CD14-positive monocyte (primary cell): ENCODE measurements at regions not wholly inside any gene's neighbourhood (a gene's known extent, or its start where the extent isn't known, plus 50 kb on each side); places are given as distances from the start of the nearest gene placed in this dataset.

Experiments
- DNase-seq, 3 donors: peaks; one replicate each; pipeline ENCODE4 v3.0.0-alpha.2; 2011 to 2022
- H2AFZ ChIP-seq: 2 replicates; pipeline ENCODE4 v1.6.0; 2012; ENCODE audit warnings: mild to moderate bottlenecking, low read depth, low read length, inconsistent platforms; ENCODE audit not compliant: insufficient read depth, poor library complexity, severe bottlenecking
- H3K27ac ChIP-seq, 2 donors: 1 replicate in 1 of 2; 2 replicates in 1 of 2; pipeline ENCODE4 v1.5.1; 2012 to 2013; ENCODE audit warnings: low read length in 2 of 2, control low read depth in 1 of 2, inconsistent platforms in 1 of 2, low read depth in 1 of 2, mild to moderate bottlenecking in 1 of 2
- H3K27me3 ChIP-seq, 2 donors: one replicate each; pipeline versions ENCODE4 v1.6.0 to v1.6.1; 2011 to 2013; ENCODE audit warnings: low read length in 2 of 2; ENCODE audit not compliant: control insufficient read depth in 2 of 2, insufficient read depth in 2 of 2
- H3K36me3 ChIP-seq, 2 donors: replicated peaks in 1 of 2; 1 replicate in 1 of 2; 2 replicates in 1 of 2; pipeline versions ENCODE4 v1.5.1 to v1.6.1; 2012 to 2013; ENCODE audit warnings: low read length in 2 of 2, control low read depth in 1 of 2, inconsistent platforms in 1 of 2, mild to moderate bottlenecking in 1 of 2; ENCODE audit not compliant: insufficient read depth in 2 of 2, control insufficient read depth in 1 of 2
- H3K4me1 ChIP-seq, 2 donors: 1 replicate in 1 of 2; 2 replicates in 1 of 2; pipeline versions ENCODE4 v1.5.1 to v1.6.1; 2012 to 2013; ENCODE audit warnings: low read length in 2 of 2, control low read depth in 1 of 2, inconsistent platforms in 1 of 2, mild to moderate bottlenecking in 1 of 2, moderate library complexity in 1 of 2; ENCODE audit not compliant: insufficient read depth in 2 of 2, control insufficient read depth in 1 of 2
- H3K4me2 ChIP-seq: replicated peaks from 2 replicates; pipeline ENCODE3; 2012; ENCODE audit warnings: low read length, moderate library complexity, mild to moderate bottlenecking; ENCODE audit not compliant: poor library complexity, severe bottlenecking; ENCODE audit errors: extremely low read depth
- H3K4me3 ChIP-seq, 3 experiments: fragments of 200-600 bp in 1 of 3; sonication (generic) in 1 of 3; replicated peaks in 1 of 3; 1 replicate in 2 of 3; 2 replicates in 1 of 3; pipeline ENCODE4 v1.5.1; 2011 to 2013; ENCODE audit warnings: low read length in 3 of 3, mild to moderate bottlenecking in 3 of 3, control low read depth in 2 of 3, low read depth in 2 of 3, inconsistent platforms in 1 of 3, moderate library complexity in 1 of 3
- H3K79me2 ChIP-seq: 2 replicates; pipeline ENCODE4 v1.6.0; 2012; ENCODE audit warnings: mild to moderate bottlenecking, control low read depth, inconsistent platforms, low read length, moderate library complexity; ENCODE audit not compliant: insufficient read depth
- H3K9ac ChIP-seq: 2 replicates; pipeline ENCODE4 v1.6.0; 2017; ENCODE audit warnings: low read length, mild to moderate bottlenecking; ENCODE audit not compliant: insufficient read depth, poor library complexity, severe bottlenecking
- H3K9me3 ChIP-seq, 2 donors: replicated peaks in 1 of 2; 1 replicate in 1 of 2; 2 replicates in 1 of 2; pipeline versions ENCODE4 v1.5.1 to v1.6.1; 2012 to 2013; ENCODE audit warnings: low read length in 2 of 2, control low read depth in 1 of 2; ENCODE audit not compliant: control insufficient read depth in 1 of 2, insufficient read depth in 1 of 2
- H4K20me1 ChIP-seq: 2 replicates; pipeline ENCODE4 v1.6.0; 2012; ENCODE audit warnings: mild to moderate bottlenecking, low read length, control low read depth, moderate library complexity; ENCODE audit not compliant: insufficient read depth
- H3K27ac Mint-ChIP-seq, 7 donors: one replicate each; pipeline ENCODE4 v1.8.0; 2020; ENCODE audit warnings: mild to moderate bottlenecking in 7 of 7, mixed read lengths in 7 of 7, moderate library complexity in 6 of 7, inconsistent platforms in 2 of 7
- H3K27me3 Mint-ChIP-seq, 3 donors: one replicate each; pipeline ENCODE4 v1.8.0; 2021 to 2022; ENCODE audit warnings: low read depth in 3 of 3, mild to moderate bottlenecking in 3 of 3, mixed read lengths in 3 of 3, moderate library complexity in 3 of 3, inconsistent platforms in 1 of 3
- H3K36me3 Mint-ChIP-seq, 2 donors: one replicate each; pipeline ENCODE4 v1.8.0; 2020; ENCODE audit warnings: mixed read lengths in 2 of 2, inconsistent platforms in 1 of 2, mild to moderate bottlenecking in 1 of 2
- H3K4me1 Mint-ChIP-seq: one replicate; pipeline ENCODE4 v1.8.0; 2020; ENCODE audit warnings: mild to moderate bottlenecking, mixed read lengths
- H3K4me3 Mint-ChIP-seq, 2 donors: one replicate each; pipeline ENCODE4 v1.8.0; 2020; ENCODE audit warnings: mild to moderate bottlenecking in 2 of 2, mixed read lengths in 2 of 2, moderate library complexity in 1 of 2
- H3K9me3 Mint-ChIP-seq, 7 donors: one replicate each; pipeline ENCODE4 v1.8.0; 2020 to 2022; ENCODE audit warnings: mixed read lengths in 7 of 7, mild to moderate bottlenecking in 6 of 7, moderate library complexity in 6 of 7, inconsistent platforms in 2 of 7
- WGBS: methylation state at CpG from one replicate; pipeline ENCODE4 v1.1.5; 2013; ENCODE audit warnings: missing lambda C conversion rate; ENCODE audit not compliant: insufficient coverage; 5-methylcytosine and 5-hydroxymethylcytosine counted together
- intact Hi-C, 2 donors: fragments of 100-400 bp; cut with micrococcal nuclease; formaldehyde crosslinking; loops; one replicate each; pipeline versions ENCODE4 v1.15.0 to v1.15.1; 2023
- TF ChIP-seq, protein P1 (sequence below): fragments of 200-600 bp; IDR thresholded peaks from one replicate; pipeline ENCODE4 v1.8.0; 2022; ENCODE audit warnings: antibody characterized with exemption, mild to moderate bottlenecking

DNA sequence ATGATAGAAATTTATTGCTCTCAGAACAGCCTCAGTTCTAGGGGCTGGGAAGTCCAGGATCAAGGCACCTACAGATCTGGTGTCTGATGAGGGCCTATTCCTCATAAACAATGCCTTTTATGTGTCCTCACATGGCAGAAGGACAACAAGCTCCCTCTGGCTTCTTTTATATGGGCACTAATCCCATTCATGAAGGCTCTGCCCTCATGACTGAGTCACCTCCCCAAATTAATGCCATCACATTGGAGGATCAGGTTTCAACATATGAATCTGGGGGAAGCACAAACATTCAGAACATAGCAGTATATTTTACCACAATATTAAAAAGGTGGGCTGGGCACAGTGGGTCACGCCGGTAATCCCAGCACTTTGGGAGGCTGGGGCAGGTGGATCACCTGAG, 58.5 kb upstream of the CCN6 start:
- Histone ChIP-seq H3K27me3 (no peaks in the 10 kb centered on the region), H3K9ac (no peak overlapping the region), H4K20me1 (no peaks in the 10 kb centered on the region), H3K27ac (no peak overlapping the region), H2AFZ (no peak overlapping the region), H3K4me1 (peaks cover 21 to 29% of the 10 kb centered on the region in 2 donors), H3K4me2 (no peak overlapping the region), H3K4me3 (no peak overlapping the region), H3K9me3 (no peaks in the 10 kb centered on the region), H3K79me2 (no peaks in the 10 kb centered on the region), H3K36me3 (no peaks in the 10 kb centered on the region)
- intact Hi-C loops = loop anchor here (5.0 to 10.0 kb wide), 3 partner anchors 51 to 123 kb away; partner anchors contain the start of gene FYN (in 2 of the 2)
- Mint-ChIP-seq H3K9me3 (no peaks in the 10 kb centered on the region), H3K27me3 (peaks cover 0 to 2% (median 2%) of the 10 kb centered on the region in 3 donors), H3K27ac (no peak overlapping the region), H3K4me3 (no peak overlapping the region), H3K4me1 (peaks cover 34% of the 10 kb centered on the region), H3K36me3 (no peaks in the 10 kb centered on the region)
- peak in 1 of 3 donors; percentile 57 for DNase-seq
- WGBS = no CpG with 5 or more reads among the region's 2 CpGs
- TF ChIP-seq, protein P1, sequence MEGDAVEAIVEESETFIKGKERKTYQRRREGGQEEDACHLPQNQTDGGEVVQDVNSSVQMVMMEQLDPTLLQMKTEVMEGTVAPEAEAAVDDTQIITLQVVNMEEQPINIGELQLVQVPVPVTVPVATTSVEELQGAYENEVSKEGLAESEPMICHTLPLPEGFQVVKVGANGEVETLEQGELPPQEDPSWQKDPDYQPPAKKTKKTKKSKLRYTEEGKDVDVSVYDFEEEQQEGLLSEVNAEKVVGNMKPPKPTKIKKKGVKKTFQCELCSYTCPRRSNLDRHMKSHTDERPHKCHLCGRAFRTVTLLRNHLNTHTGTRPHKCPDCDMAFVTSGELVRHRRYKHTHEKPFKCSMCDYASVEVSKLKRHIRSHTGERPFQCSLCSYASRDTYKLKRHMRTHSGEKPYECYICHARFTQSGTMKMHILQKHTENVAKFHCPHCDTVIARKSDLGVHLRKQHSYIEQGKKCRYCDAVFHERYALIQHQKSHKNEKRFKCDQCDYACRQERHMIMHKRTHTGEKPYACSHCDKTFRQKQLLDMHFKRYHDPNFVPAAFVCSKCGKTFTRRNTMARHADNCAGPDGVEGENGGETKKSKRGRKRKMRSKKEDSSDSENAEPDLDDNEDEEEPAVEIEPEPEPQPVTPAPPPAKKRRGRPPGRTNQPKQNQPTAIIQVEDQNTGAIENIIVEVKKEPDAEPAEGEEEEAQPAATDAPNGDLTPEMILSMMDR = no peak

DNA sequence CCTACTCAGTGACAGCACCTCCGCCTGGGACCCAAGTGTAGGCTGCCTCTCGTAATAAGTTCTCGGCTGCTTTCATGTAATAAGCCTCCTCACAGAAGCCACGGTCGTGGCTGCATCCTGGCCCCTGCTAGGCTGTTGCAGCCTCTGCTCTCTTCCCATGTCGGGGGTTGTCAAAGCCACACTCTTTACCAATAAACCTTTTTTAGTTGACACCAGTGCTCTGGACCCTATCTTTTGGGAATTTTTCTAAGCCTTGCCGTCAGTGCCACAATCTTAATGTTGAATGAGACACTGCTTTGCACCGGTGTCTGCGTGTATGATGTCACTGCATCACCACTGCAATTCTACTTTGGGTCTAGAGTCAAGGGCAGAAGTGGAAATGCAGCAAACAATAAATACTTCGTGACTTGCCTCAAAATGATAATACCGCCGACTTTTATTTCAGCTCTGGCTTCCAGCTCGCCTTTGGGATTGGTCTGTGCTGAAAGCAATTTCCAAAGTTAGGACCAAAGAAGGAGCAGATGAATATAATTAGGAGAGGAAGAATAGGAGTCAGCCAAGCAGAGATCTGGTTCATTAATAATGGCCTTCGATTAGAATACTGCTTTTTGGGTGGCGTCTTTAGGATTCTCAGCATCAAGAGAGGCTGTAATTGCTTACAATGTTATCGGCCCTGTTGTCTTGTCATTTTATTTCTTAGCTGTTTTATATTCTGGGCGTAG, 57.6 kb upstream of the CCN6 start:
- peaks cover 0 to 2% (median 0%) of the 10 kb centered on the region in 3 donors for H3K27me3 Mint-ChIP-seq

More for the DNA sequence above, 57.6 kb upstream of the CCN6 start:
- H3K4me3 ChIP-seq = no peak overlapping the region
- H2AFZ ChIP-seq = no peak overlapping the region
- no peaks in the 10 kb centered on the region for H3K9me3 ChIP-seq
- intact Hi-C loops = loop anchor here (2.0 to 10.0 kb wide), 4 partner anchors 52 to 192 kb away; partner anchors contain the start of gene FYN (in 2 of the 2)
- Mint-ChIP-seq H3K27ac (peak overlapping the region in 2 of 7 donors; percentile 15 to 73), H3K4me3 (no peak overlapping the region), H3K9me3 (no peaks in the 10 kb centered on the region), H3K4me1 (peaks cover 34% of the 10 kb centered on the region), H3K36me3 (no peaks in the 10 kb centered on the region)
- H3K4me1 ChIP-seq = peaks cover 21 to 29% of the 10 kb centered on the region in 2 donors
- TF ChIP-seq, protein P1 = no peak
- H3K27ac ChIP-seq = no peak overlapping the region
- H4K20me1 ChIP-seq = no peaks in the 10 kb centered on the region
- H3K27me3 ChIP-seq = no peaks in the 10 kb centered on the region
- H3K9ac ChIP-seq = no peak overlapping the region
- H3K36me3 ChIP-seq = no peaks in the 10 kb centered on the region
- H3K4me2 ChIP-seq = no peak overlapping the region
- H3K79me2 ChIP-seq = no peaks in the 10 kb centered on the region
- no peak for DNase-seq
- 84% methylated on average over 16 of the region's 17 CpGs for WGBS
